Epithelial cell of esophagus (primary cell): ENCODE measurements at regions not wholly inside any gene's neighbourhood (a gene's known extent, or its start where the extent isn't known, plus 50 kb on each side); places are given as distances from the start of the nearest gene placed in this dataset.
A peak's percentile ranks its signal among the peaks of the same experiment; 100 is the strongest.
"Not testable (repeated sequence)": the region's sequence is repeated elsewhere in the genome, so short reads cannot be mapped to it uniquely, and the experiment has no call there.

Source experiments
- DNase-seq: peaks from one replicate; pipeline ENCODE4 v3.0.0; 2010; ENCODE audit warnings: low read depth
- H3K4me3 ChIP-seq: 2 replicates; pipeline ENCODE4 v1.5.1; 2011; ENCODE audit warnings: mild to moderate bottlenecking, low read length, control low read depth
- CTCF ChIP-seq: IDR thresholded peaks from 2 replicates; pipeline ENCODE4 v1.5.1; 2011; ENCODE audit warnings: low read depth, mild to moderate bottlenecking, low read length, control low read depth, inconsistent platforms; ENCODE audit not compliant: insufficient read depth; ENCODE audit errors: missing control alignments

GRCh38 chrY:9226409-9226808 lies 110.9 kb upstream of the TSPY4 start:
- TF ChIP-seq CTCF, result no peak
- no peak for DNase-seq
- H3K4me3 ChIP-seq, result no peak overlapping the region

DNA sequence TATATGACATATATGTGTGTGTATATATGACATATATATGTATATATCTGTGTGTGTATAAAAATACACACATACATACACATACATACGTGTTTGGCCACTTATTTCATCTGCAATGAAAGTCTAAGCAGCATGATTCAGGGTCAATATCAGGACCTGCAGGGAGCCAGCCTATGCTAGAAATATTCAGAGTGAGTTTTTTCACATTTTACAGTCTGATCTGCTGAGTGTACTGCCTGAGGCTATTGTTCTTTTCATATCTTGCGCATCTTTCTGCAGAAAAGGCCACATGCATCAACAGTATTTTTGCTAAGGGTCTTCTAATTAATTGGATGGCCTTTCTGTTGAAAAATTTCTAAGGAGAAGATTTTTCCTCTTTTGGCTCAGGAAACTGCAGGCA lies 80.0 kb upstream of the TSPY4 start:
- DNase-seq, result no peak
- TF ChIP-seq CTCF, result no peak
- no peak overlapping the region for H3K4me3 ChIP-seq

DNA sequence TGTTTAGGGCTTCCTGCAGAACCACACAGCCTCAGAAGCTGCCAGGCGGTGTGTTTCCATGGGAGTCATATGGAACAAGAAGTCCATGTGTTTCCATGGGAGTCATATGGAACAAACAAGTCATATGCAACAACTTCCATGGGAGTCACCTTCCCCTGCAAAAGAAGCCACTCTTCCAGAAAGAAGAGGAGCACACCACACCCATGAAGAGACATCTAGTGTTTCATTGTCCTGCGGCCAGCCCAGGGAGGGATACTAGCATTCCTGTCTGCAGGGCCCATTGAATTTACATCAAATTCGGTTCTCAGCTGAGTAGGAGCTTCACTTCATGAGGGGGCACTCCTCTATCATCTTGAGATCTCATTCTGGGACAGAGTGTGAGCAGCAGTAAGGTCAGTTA lies 79.5 kb upstream of the TSPY4 start:
- no peak overlapping the region for H3K4me3 ChIP-seq
- no peak for TF ChIP-seq CTCF
- DNase-seq, result no peak

DNA sequence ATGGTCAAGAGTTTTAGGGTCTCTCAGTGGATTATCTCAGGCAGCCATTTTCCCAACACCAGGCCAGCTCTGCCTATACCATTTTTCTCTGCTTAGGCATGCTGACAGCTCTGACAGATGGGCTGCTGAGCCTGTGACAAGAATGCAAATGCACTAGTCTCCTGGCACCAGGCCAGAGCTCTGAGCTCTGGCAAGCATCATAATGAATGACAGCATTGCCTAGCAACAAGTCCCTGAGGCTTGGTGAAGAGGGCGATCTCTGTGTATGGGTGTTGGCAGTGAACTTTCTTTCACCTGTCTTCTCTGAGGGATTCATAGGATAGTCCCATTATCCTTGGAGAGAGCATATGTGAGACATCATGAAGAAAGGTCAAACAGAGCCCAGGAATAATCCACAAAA lies 77.9 kb upstream of the TSPY4 start:
- H3K4me3 ChIP-seq, result no peak overlapping the region
- no peak for DNase-seq
- TF ChIP-seq CTCF, result no peak

DNA sequence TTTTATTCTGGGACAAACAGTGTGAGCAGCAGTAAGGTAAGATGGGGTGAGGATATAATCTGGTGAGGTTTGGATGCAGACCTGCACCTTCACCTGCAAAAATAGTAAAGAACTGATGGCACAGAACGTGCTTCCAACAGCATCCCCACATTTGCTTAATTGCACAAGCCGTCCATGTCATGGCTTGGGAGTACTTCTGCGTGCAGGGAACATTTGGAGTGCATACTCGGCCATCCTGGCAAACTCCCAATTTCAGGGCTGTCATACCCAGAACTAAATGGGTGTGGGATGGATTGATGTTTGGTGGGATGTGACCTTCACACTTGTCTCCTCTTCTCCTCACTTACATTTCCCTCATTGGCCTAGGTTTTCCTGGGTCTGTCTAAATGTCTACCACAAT lies 76.8 kb upstream of the TSPY4 start:
- DNase-seq, result no peak
- no peak for TF ChIP-seq CTCF

DNA sequence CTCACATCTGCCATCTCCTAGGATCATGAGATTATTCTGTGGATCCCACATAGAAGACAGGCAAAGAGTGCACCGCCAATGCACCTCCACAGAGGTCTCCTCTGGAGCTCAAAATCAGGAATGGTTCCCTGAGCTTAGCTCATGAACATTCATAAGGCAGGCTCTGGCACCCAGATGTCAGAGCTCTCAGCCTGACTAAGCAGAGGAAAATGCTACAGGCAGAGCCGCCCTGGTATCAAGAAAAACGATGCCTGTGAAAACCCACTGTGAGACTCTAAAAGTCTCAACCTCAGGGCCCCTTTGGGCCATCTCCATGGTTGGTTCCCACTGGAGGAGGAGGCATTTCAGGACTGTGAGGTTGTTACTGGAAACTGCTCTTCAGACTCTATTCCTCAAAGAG lies 71.7 kb upstream of the TSPY4 start:
- no peak for TF ChIP-seq CTCF
- no peak for DNase-seq
- H3K4me3 ChIP-seq, result no peak overlapping the region

More for the DNA sequence above, 76.8 kb upstream of the TSPY4 start:
- no peak overlapping the region for H3K4me3 ChIP-seq

DNA sequence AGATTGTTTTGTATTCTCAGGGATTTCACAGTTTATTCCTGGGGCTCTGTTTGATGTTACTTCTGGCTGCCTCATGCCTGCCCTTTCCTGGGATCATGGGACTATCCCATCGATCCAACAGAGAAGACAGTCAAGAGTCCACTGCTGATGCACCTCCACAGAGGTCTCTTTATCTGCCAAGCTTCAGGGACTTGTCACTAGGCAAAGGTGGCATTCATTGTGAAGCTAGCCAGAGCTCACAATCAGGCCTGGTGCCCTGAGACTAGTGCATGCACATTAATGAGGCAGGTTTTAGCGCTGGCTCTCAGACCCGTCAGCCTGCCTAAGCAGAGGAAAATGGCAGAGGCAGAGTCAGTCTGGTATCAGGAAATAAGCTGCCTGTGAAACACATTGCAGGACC lies 66.9 kb upstream of the TSPY4 start:
- DNase-seq, H3K4me3 ChIP-seq: not testable (repeated sequence)

DNA sequence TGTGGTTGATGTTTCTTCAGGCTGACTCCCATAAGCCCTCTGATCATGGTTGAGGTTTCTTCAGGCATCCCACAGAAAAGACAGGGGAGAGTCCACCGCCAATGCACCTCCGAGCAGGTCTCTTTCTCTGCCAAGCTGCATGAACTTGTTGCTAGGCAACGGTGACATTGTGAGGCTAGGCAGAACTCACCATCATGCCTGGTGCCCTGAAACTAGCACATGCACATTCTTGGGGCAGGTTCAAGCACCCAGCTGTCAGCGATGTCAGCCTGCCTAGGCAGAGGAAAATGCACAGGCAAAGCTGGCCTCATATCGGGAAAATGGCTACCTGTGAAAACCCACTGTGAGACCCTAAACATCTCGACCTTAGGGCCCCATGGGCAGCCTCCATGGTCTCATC lies 64.4 kb upstream of the TSPY4 start:
- not testable (repeated sequence) for DNase-seq, H3K4me3 ChIP-seq

- H3K4me3 ChIP-seq, result not testable (repeated sequence)
- DNase-seq, result peak; percentile 2
Measured at GRCh38 chrY:9278842-9279241, 58.4 kb upstream of the TSPY4 start.
